ENCODE measurements at regions not wholly inside any gene's neighbourhood (a gene's known extent, or its start where the extent isn't known, plus 50 kb on each side); places are given as distances from the start of the nearest gene placed in this dataset.
A peak's percentile ranks its signal among the peaks of the same experiment; 100 is the strongest.
"Not testable (repeated sequence)": the region's sequence is repeated elsewhere in the genome, so short reads cannot be mapped to it uniquely, and the experiment has no call there.

- peak; percentile 97 for DNase-seq
These were observed 208.4 kb downstream of the TPST1 start for GRCh38 chr7:66413379-66414114.

GRCh38 chr7:66415659-66416265, 210.6 kb downstream of the TPST1 start:
- no peak for DNase-seq

GRCh38 chr7:66418537-66418936, 210.1 kb upstream of the KCTD7 start:
- no peak for DNase-seq

GRCh38 chr7:66419210-66419609, 209.5 kb upstream of the KCTD7 start:
- no peak for DNase-seq

- no peak for DNase-seq
These were observed 206.7 kb upstream of the KCTD7 start for GRCh38 chr7:66421830-66422475.

- no peak for DNase-seq
These were observed 205.0 kb upstream of the KCTD7 start for GRCh38 chr7:66423729-66424128.

- no peak for DNase-seq
These were observed 202.3 kb upstream of the KCTD7 start for GRCh38 chr7:66426332-66426731.

GRCh38 chr7:66426996-66427395, 201.7 kb upstream of the KCTD7 start:
- DNase-seq, result no peak

GRCh38 chr7:66427956-66428355, 200.7 kb upstream of the KCTD7 start:
- no peak for DNase-seq

- DNase-seq, result no peak
These were observed 199.1 kb upstream of the KCTD7 start for GRCh38 chr7:66429498-66430163.

- DNase-seq, result no peak
These were observed 198.5 kb upstream of the KCTD7 start for GRCh38 chr7:66430164-66430545.

- not testable (repeated sequence) for DNase-seq
These were observed 189.8 kb upstream of the KCTD7 start for GRCh38 chr7:66438703-66439405.

- DNase-seq, result no peak
These were observed 186.3 kb upstream of the KCTD7 start for GRCh38 chr7:66442385-66442784.

- DNase-seq, result no peak
These were observed 184.7 kb upstream of the KCTD7 start for GRCh38 chr7:66443946-66444345.

- DNase-seq, result not testable (repeated sequence)
These were observed 181.7 kb upstream of the KCTD7 start for GRCh38 chr7:66447007-66447406.

- not testable (repeated sequence) for DNase-seq
These were observed 177.9 kb upstream of the KCTD7 start for GRCh38 chr7:66450814-66451213.

GRCh38 chr7:66451713-66452112, 177.0 kb upstream of the KCTD7 start:
- DNase-seq, result not testable (repeated sequence)

GRCh38 chr7:66452165-66452564, 176.5 kb upstream of the KCTD7 start:
- no peak for DNase-seq

- no peak for DNase-seq
These were observed 175.3 kb upstream of the KCTD7 start for GRCh38 chr7:66453340-66453739.

- DNase-seq, result no peak
These were observed 174.0 kb upstream of the KCTD7 start for GRCh38 chr7:66454600-66455225.

GRCh38 chr7:66455432-66455831, 173.2 kb upstream of the KCTD7 start:
- not testable (repeated sequence) for DNase-seq

GRCh38 chr7:66456431-66456830, 172.2 kb upstream of the KCTD7 start:
- DNase-seq, result not testable (repeated sequence)

All from SHP77 treated with DMSO at 0.1 percent for 48 hours (cell line).